ENCODE measurements at regions not wholly inside any gene's neighbourhood (a gene's known extent, or its start where the extent isn't known, plus 50 kb on each side); places are given as distances from the start of the nearest gene placed in this dataset.

DNA sequence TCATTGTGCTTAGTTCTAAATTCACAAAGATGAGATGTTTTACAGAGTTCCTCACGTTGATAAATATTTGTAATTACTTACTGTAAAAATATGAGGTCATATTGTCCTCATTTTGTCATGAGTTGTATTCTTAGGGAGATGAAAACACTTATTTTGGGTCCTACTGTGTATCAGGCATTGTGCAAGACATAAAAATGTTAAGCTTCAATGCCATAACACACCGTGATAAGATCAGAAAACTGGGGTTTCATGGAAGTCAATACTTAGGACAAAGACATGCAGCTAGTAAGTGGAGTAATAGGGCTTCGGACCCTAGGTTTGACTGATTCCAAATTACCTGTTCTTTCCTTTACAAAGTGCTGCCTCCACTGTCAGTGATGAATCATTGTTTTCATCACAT, 720.7 kb upstream of the ZP4 start:
- H4K5ac ChIP-seq (ENCODE audit: insufficient read length, low read depth, low read length) = no peak overlapping the region
- H3K23me2 ChIP-seq (ENCODE audit: insufficient read length, low read depth, low read length, poor library complexity, severe bottlenecking) = no peaks in the 10 kb centered on the region
- H2AK5ac ChIP-seq (ENCODE audit: insufficient read length, low read length) = no peak overlapping the region
- H3K79me2 ChIP-seq (ENCODE audit: insufficient read depth, low read length) = no peaks in the 10 kb centered on the region
- Mint-ChIP-seq H3K27ac (no peak overlapping the region), H3K27me3 (ENCODE audit: low read depth) (no peaks in the 10 kb centered on the region), H3K9me3 (peaks cover 0 to 4% of the 10 kb centered on the region in 2 experiments; a peak in 2 of 5 replicates), H3K4me3 (no peak overlapping the region), H3K36me3 (ENCODE audit: insufficient read depth in 1 of 3, low read depth in 3 of 3) (no peaks in the 10 kb centered on the region; a peak in 1 of 7 replicates), H3K4me1 (peaks cover 0 to 5% of the 10 kb centered on the region in 2 experiments; a peak in 1 of 4 replicates)
- H2BK12ac ChIP-seq (ENCODE audit: insufficient read length, low read depth, low read length) = no peak overlapping the region
- H3K56ac ChIP-seq (ENCODE audit: insufficient read length, low read depth, low read length) = no peak overlapping the region
- WGBS (ENCODE audit: extremely low coverage, insufficient read length, low lambda C conversion rate) = no CpG with 5 or more reads among the region's 3 CpGs
- H3T11ph ChIP-seq (ENCODE audit: low read length) = no peak overlapping the region
- no peak overlapping the region for H3K23ac ChIP-seq (ENCODE audit: insufficient read length, low read depth, low read length)
- no peak overlapping the region for H4K8ac ChIP-seq (replicated peaks; ENCODE audit: insufficient read length, low read depth, low read length)
- no peaks in the 10 kb centered on the region for H3K79me1 ChIP-seq (ENCODE audit: insufficient read depth, low read depth, low read length, poor library complexity, severe bottlenecking)
- no peak overlapping the region for H2BK5ac ChIP-seq (ENCODE audit: insufficient read length, low read length)
- no peak for TF ChIP-seq CTCF (conservative IDR thresholded peaks at IDR 0.05)
- H4K20me1 ChIP-seq (ENCODE audit: control insufficient read depth, insufficient read depth, insufficient read length) = no peaks in the 10 kb centered on the region
- no peak overlapping the region for H2BK15ac ChIP-seq (ENCODE audit: low read depth, low read length)
- H2BK20ac ChIP-seq (ENCODE audit: low read depth, low read length, poor library complexity, severe bottlenecking) = no peak overlapping the region
- H3K9me3 ChIP-seq (ENCODE audit: control insufficient read depth, low read depth, low read length) = no peaks in the 10 kb centered on the region
- DNase-seq = no peak
- no peak overlapping the region for H3K4ac ChIP-seq (ENCODE audit: low read depth, low read length)
- H3K14ac ChIP-seq (ENCODE audit: insufficient read depth, low read length) = no peak overlapping the region
- H3K27me3 ChIP-seq (ENCODE audit: insufficient read depth, low read length) = no peaks in the 10 kb centered on the region
- no peak overlapping the region for H3K18ac ChIP-seq (ENCODE audit: insufficient read length, low read depth, low read length)
- H2BK120ac ChIP-seq (ENCODE audit: low read depth, low read length, poor library complexity, severe bottlenecking) = no peak overlapping the region
- H3K9ac ChIP-seq (ENCODE audit: extremely low read depth, insufficient read length, low read length) = no peak overlapping the region
- H3K27ac ChIP-seq (ENCODE audit: insufficient read length, low read depth, low read length) = no peak overlapping the region
- H3K4me1 ChIP-seq (ENCODE audit: insufficient read depth, low read length) = no peaks in the 10 kb centered on the region
- no peak overlapping the region for H2AFZ ChIP-seq (ENCODE audit: low read length)
- H4K91ac ChIP-seq (ENCODE audit: insufficient read length, low read depth, low read length) = no peak overlapping the region
- H3K4me2 ChIP-seq (ENCODE audit: insufficient read depth, insufficient read length, low read length) = no peak overlapping the region
